NCI-H1092 (cell line): ENCODE measurements at regions not wholly inside any gene's neighbourhood (a gene's known extent, or its start where the extent isn't known, plus 50 kb on each side); places are given as distances from the start of the nearest gene placed in this dataset.
A peak's percentile ranks its signal among the peaks of the same experiment; 100 is the strongest.
"Not testable (repeated sequence)": the region's sequence is repeated elsewhere in the genome, so short reads cannot be mapped to it uniquely, and the experiment has no call there.

ENCODE experiments used
- DNase-seq: peaks from one replicate; lab custom pipeline; 2025; lab: John Stamatoyannopoulos, UW

GRCh38 chr1:229886636-229887035 is 180.4 kb upstream of the GALNT2 start:
- no peak for DNase-seq

GRCh38 chr1:229887043-229887822 is 179.8 kb upstream of the GALNT2 start:
- DNase-seq: no peak

- no peak for DNase-seq
Measured at GRCh38 chr1:229888157-229888556, 178.9 kb upstream of the GALNT2 start.

- no peak for DNase-seq
Measured at GRCh38 chr1:229888561-229889001, 178.5 kb upstream of the GALNT2 start.

- DNase-seq: no peak
Measured at GRCh38 chr1:229889031-229889517, 178.0 kb upstream of the GALNT2 start.

GRCh38 chr1:229891227-229891626 is 175.8 kb upstream of the GALNT2 start:
- no peak for DNase-seq

- DNase-seq: no peak
Measured at GRCh38 chr1:229892515-229893117, 174.4 kb upstream of the GALNT2 start.

GRCh38 chr1:229893762-229894444 is 173.1 kb upstream of the GALNT2 start:
- no peak for DNase-seq

- DNase-seq: no peak
Measured at GRCh38 chr1:229894532-229894931, 172.5 kb upstream of the GALNT2 start.

- no peak for DNase-seq
Measured at GRCh38 chr1:229895605-229896004, 171.4 kb upstream of the GALNT2 start.

GRCh38 chr1:229896306-229896705 is 170.7 kb upstream of the GALNT2 start:
- no peak for DNase-seq

GRCh38 chr1:229896861-229897260 is 170.2 kb upstream of the GALNT2 start:
- DNase-seq: no peak

GRCh38 chr1:229897501-229897900 is 169.5 kb upstream of the GALNT2 start:
- DNase-seq: no peak

GRCh38 chr1:229900220-229900619 is 166.8 kb upstream of the GALNT2 start:
- DNase-seq: no peak

- DNase-seq: no peak
Measured at GRCh38 chr1:229905031-229905545, 161.9 kb upstream of the GALNT2 start.

- DNase-seq: no peak
Measured at GRCh38 chr1:229905652-229906051, 161.4 kb upstream of the GALNT2 start.

- peak; percentile 9 for DNase-seq
Measured at GRCh38 chr1:229907884-229908638, 159.0 kb upstream of the GALNT2 start.

- DNase-seq: no peak
Measured at GRCh38 chr1:229908689-229909088, 158.3 kb upstream of the GALNT2 start.

GRCh38 chr1:229913489-229913888 is 153.5 kb upstream of the GALNT2 start:
- peak; percentile 57 for DNase-seq

GRCh38 chr1:229919488-229919887 is 147.6 kb upstream of the GALNT2 start:
- not testable (repeated sequence) for DNase-seq

GRCh38 chr1:229920683-229921082 is 146.4 kb upstream of the GALNT2 start:
- no peak for DNase-seq

GRCh38 chr1:229922249-229922648 is 144.8 kb upstream of the GALNT2 start:
- no peak for DNase-seq
